ENCODE measurements at regions not wholly inside any gene's neighbourhood (a gene's known extent, or its start where the extent isn't known, plus 50 kb on each side); places are given as distances from the start of the nearest gene placed in this dataset.

- Histone ChIP-seq H2BK5ac (ENCODE audit: low read length) (no peak overlapping the region), H2AFZ (ENCODE audit: low read length) (no peak overlapping the region), H3K9ac (ENCODE audit: low read depth, low read length, poor library complexity) (no peak overlapping the region), H3K27me3 (ENCODE audit: control insufficient read depth in 3 of 3, insufficient read depth in 3 of 3, low read depth in 1 of 3, low read length in 3 of 3) (peaks cover 0 to 9% (median 0%) of the 10 kb centered on the region in 3 experiments), H3K4me2 (ENCODE audit: insufficient read depth, low read length, poor library complexity, severe bottlenecking) (no peak overlapping the region), H3K18ac (ENCODE audit: low read length) (no peak overlapping the region), H2AK5ac (ENCODE audit: low read depth, low read length) (no peak overlapping the region), H3K4me3 (ENCODE audit: low read length in 2 of 2) (no peak overlapping the region), H3K4me1 (ENCODE audit: control insufficient read depth in 2 of 2, insufficient read depth in 1 of 2, low read depth in 1 of 2, low read length in 2 of 2) (no peaks in the 10 kb centered on the region), H3K4ac (ENCODE audit: low read length) (no peak overlapping the region), H2BK120ac (ENCODE audit: low read depth, low read length) (no peak overlapping the region), H2BK12ac (ENCODE audit: low read length) (no peak overlapping the region), H3K27ac (replicated peaks; ENCODE audit: low read length) (no peak overlapping the region), H3K79me1 (ENCODE audit: low read depth, low read length) (no peaks in the 10 kb centered on the region), H3K36me3 (replicated peaks in 1 of 2; ENCODE audit: control insufficient read depth in 2 of 2, insufficient read depth in 2 of 2, low read length in 2 of 2) (no peaks in the 10 kb centered on the region), H3K9me3 (replicated peaks in 1 of 2; ENCODE audit: control insufficient read depth in 2 of 2, insufficient read depth in 1 of 2, low read depth in 1 of 2, low read length in 2 of 2) (no peaks in the 10 kb centered on the region), H3K14ac (ENCODE audit: low read length) (no peak overlapping the region), H4K8ac (ENCODE audit: low read depth, low read length) (no peak overlapping the region), H3K23ac (ENCODE audit: low read depth, low read length, poor library complexity) (no peak overlapping the region), H4K91ac (ENCODE audit: low read depth, low read length, poor library complexity) (no peak overlapping the region), H2BK15ac (ENCODE audit: low read length) (no peak overlapping the region)
- WGBS, 2 donors (ENCODE audit: extremely low coverage in 2 of 2, insufficient read length in 2 of 2, insufficient replicate concordance in 1 of 2), result no CpG with 5 or more reads among the region's 3 CpGs
- DNase-seq (ENCODE audit: low spot score), result no peak
These were observed 111.1 kb upstream of the DTNBP1 start for GRCh38 chr6:15773806-15774410.

- Histone ChIP-seq H3K4ac (ENCODE audit: low read length) (no peak overlapping the region), H2AFZ (ENCODE audit: low read length) (no peak overlapping the region), H3K27me3 (ENCODE audit: control insufficient read depth in 3 of 3, insufficient read depth in 3 of 3, low read depth in 1 of 3, low read length in 3 of 3) (peaks cover 0 to 11% (median 0%) of the 10 kb centered on the region in 3 experiments), H3K18ac (ENCODE audit: low read length) (no peak overlapping the region), H2BK12ac (ENCODE audit: low read length) (no peak overlapping the region), H4K8ac (ENCODE audit: low read depth, low read length) (no peak overlapping the region), H3K27ac (replicated peaks; ENCODE audit: low read length) (no peak overlapping the region), H3K9me3 (replicated peaks in 1 of 2; ENCODE audit: control insufficient read depth in 2 of 2, insufficient read depth in 1 of 2, low read depth in 1 of 2, low read length in 2 of 2) (no peaks in the 10 kb centered on the region), H3K79me1 (ENCODE audit: low read depth, low read length) (no peaks in the 10 kb centered on the region), H3K4me1 (ENCODE audit: control insufficient read depth in 2 of 2, insufficient read depth in 1 of 2, low read depth in 1 of 2, low read length in 2 of 2) (no peaks in the 10 kb centered on the region), H3K4me2 (ENCODE audit: insufficient read depth, low read length, poor library complexity, severe bottlenecking) (no peak overlapping the region), H2BK15ac (ENCODE audit: low read length) (no peak overlapping the region), H2AK5ac (ENCODE audit: low read depth, low read length) (no peak overlapping the region), H3K14ac (ENCODE audit: low read length) (no peak overlapping the region), H4K91ac (ENCODE audit: low read depth, low read length, poor library complexity) (no peak overlapping the region), H2BK5ac (ENCODE audit: low read length) (no peak overlapping the region), H3K4me3 (ENCODE audit: low read length in 2 of 2) (no peak overlapping the region), H3K9ac (ENCODE audit: low read depth, low read length, poor library complexity) (no peak overlapping the region), H3K23ac (ENCODE audit: low read depth, low read length, poor library complexity) (no peak overlapping the region), H2BK120ac (ENCODE audit: low read depth, low read length) (no peak overlapping the region), H3K36me3 (replicated peaks in 1 of 2; ENCODE audit: control insufficient read depth in 2 of 2, insufficient read depth in 2 of 2, low read length in 2 of 2) (no peaks in the 10 kb centered on the region)
- no CpG with 5 or more reads among the region's 4 CpGs for WGBS, 2 donors (ENCODE audit: extremely low coverage in 2 of 2, insufficient read length in 2 of 2, insufficient replicate concordance in 1 of 2)
- DNase-seq (ENCODE audit: low spot score), result no peak
These were observed 107.7 kb upstream of the DTNBP1 start for GRCh38 chr6:15770347-15771143.

- Histone ChIP-seq H3K4me3 (ENCODE audit: low read length in 2 of 2) (no peak overlapping the region), H3K4me1 (ENCODE audit: control insufficient read depth in 2 of 2, insufficient read depth in 1 of 2, low read depth in 1 of 2, low read length in 2 of 2) (no peaks in the 10 kb centered on the region), H3K79me1 (ENCODE audit: low read depth, low read length) (no peaks in the 10 kb centered on the region), H3K14ac (ENCODE audit: low read length) (no peak overlapping the region), H2BK15ac (ENCODE audit: low read length) (no peak overlapping the region), H3K36me3 (replicated peaks in 1 of 2; ENCODE audit: control insufficient read depth in 2 of 2, insufficient read depth in 2 of 2, low read length in 2 of 2) (no peaks in the 10 kb centered on the region), H3K9ac (ENCODE audit: low read depth, low read length, poor library complexity) (no peak overlapping the region), H3K27ac (replicated peaks; ENCODE audit: low read length) (no peak overlapping the region), H4K8ac (ENCODE audit: low read depth, low read length) (no peak overlapping the region), H3K18ac (ENCODE audit: low read length) (no peak overlapping the region), H2BK12ac (ENCODE audit: low read length) (no peak overlapping the region), H4K91ac (ENCODE audit: low read depth, low read length, poor library complexity) (no peak overlapping the region), H3K4me2 (ENCODE audit: insufficient read depth, low read length, poor library complexity, severe bottlenecking) (no peak overlapping the region), H2AK5ac (ENCODE audit: low read depth, low read length) (no peak overlapping the region), H3K27me3 (ENCODE audit: control insufficient read depth in 3 of 3, insufficient read depth in 3 of 3, low read depth in 1 of 3, low read length in 3 of 3) (peaks cover 0 to 14% (median 0%) of the 10 kb centered on the region in 3 experiments), H3K4ac (ENCODE audit: low read length) (no peak overlapping the region), H2BK5ac (ENCODE audit: low read length) (no peak overlapping the region), H3K9me3 (replicated peaks in 1 of 2; ENCODE audit: control insufficient read depth in 2 of 2, insufficient read depth in 1 of 2, low read depth in 1 of 2, low read length in 2 of 2) (no peaks in the 10 kb centered on the region), H2BK120ac (ENCODE audit: low read depth, low read length) (no peak overlapping the region), H3K23ac (ENCODE audit: low read depth, low read length, poor library complexity) (no peak overlapping the region), H2AFZ (ENCODE audit: low read length) (no peak overlapping the region)
- no peak for DNase-seq (ENCODE audit: low spot score)
- WGBS, 2 donors (ENCODE audit: extremely low coverage in 2 of 2, insufficient read length in 2 of 2, insufficient replicate concordance in 1 of 2), result no CpG with 5 or more reads among the region's 5 CpGs
These were observed 106.7 kb upstream of the DTNBP1 start for GRCh38 chr6:15769511-15770018.

GRCh38 chr6:15768999-15769398 lies 106.2 kb upstream of the DTNBP1 start:
- Histone ChIP-seq H3K14ac (ENCODE audit: low read length) (no peak overlapping the region), H3K27ac (replicated peaks; ENCODE audit: low read length) (no peak overlapping the region), H2BK5ac (ENCODE audit: low read length) (no peak overlapping the region), H3K23ac (ENCODE audit: low read depth, low read length, poor library complexity) (no peak overlapping the region), H3K4me1 (ENCODE audit: control insufficient read depth in 2 of 2, insufficient read depth in 1 of 2, low read depth in 1 of 2, low read length in 2 of 2) (peaks cover 0 to under 1% of the 10 kb centered on the region in 2 donors), H4K91ac (ENCODE audit: low read depth, low read length, poor library complexity) (no peak overlapping the region), H2BK12ac (ENCODE audit: low read length) (no peak overlapping the region), H3K4me3 (ENCODE audit: low read length in 2 of 2) (no peak overlapping the region), H3K9ac (ENCODE audit: low read depth, low read length, poor library complexity) (no peak overlapping the region), H3K27me3 (ENCODE audit: control insufficient read depth in 3 of 3, insufficient read depth in 3 of 3, low read depth in 1 of 3, low read length in 3 of 3) (peaks cover 0 to 17% (median 0%) of the 10 kb centered on the region in 3 experiments), H2BK120ac (ENCODE audit: low read depth, low read length) (no peak overlapping the region), H3K9me3 (replicated peaks in 1 of 2; ENCODE audit: control insufficient read depth in 2 of 2, insufficient read depth in 1 of 2, low read depth in 1 of 2, low read length in 2 of 2) (no peaks in the 10 kb centered on the region), H3K4me2 (ENCODE audit: insufficient read depth, low read length, poor library complexity, severe bottlenecking) (no peak overlapping the region), H2BK15ac (ENCODE audit: low read length) (no peak overlapping the region), H4K8ac (ENCODE audit: low read depth, low read length) (no peak overlapping the region), H3K36me3 (replicated peaks in 1 of 2; ENCODE audit: control insufficient read depth in 2 of 2, insufficient read depth in 2 of 2, low read length in 2 of 2) (no peaks in the 10 kb centered on the region), H2AFZ (ENCODE audit: low read length) (no peak overlapping the region), H3K18ac (ENCODE audit: low read length) (no peak overlapping the region), H3K79me1 (ENCODE audit: low read depth, low read length) (no peaks in the 10 kb centered on the region), H3K4ac (ENCODE audit: low read length) (no peak overlapping the region), H2AK5ac (ENCODE audit: low read depth, low read length) (no peak overlapping the region)
- no peak for DNase-seq (ENCODE audit: low spot score)
- WGBS, 2 donors (ENCODE audit: extremely low coverage in 2 of 2, insufficient read length in 2 of 2, insufficient replicate concordance in 1 of 2), result no CpG with 5 or more reads among the region's 5 CpGs
